ENCODE measurements at regions not wholly inside any gene's neighbourhood (a gene's known extent, or its start where the extent isn't known, plus 50 kb on each side); places are given as distances from the start of the nearest gene placed in this dataset.

- no peak for DNase-seq
Measured at GRCh38 chr21:41561701-41562100, 53.7 kb upstream of the TMPRSS2 start.

- no peak for DNase-seq
Measured at GRCh38 chr21:41560661-41561158, 52.8 kb upstream of the TMPRSS2 start.

GRCh38 chr21:41559658-41560631 is 52.0 kb upstream of the TMPRSS2 start:
- peak in 1 of 2 experiments; percentile 7 for DNase-seq

GRCh38 chr21:41558842-41559241 is 50.9 kb upstream of the TMPRSS2 start:
- DNase-seq = no peak

GRCh38 chr21:41557884-41558283 is 49.9 kb upstream of the TMPRSS2 start:
- no peak for DNase-seq

Measured in activated CD4-positive, alpha-beta T cell treated with anti-CD3 and anti-CD28 coated beads, Interleukin-2, amount 50 U/mL, for 48 hours (primary cell).